GM19324 (cell line): ENCODE measurements at regions not wholly inside any gene's neighbourhood (a gene's known extent, or its start where the extent isn't known, plus 50 kb on each side); places are given as distances from the start of the nearest gene placed in this dataset.

Experiments used
- ATAC-seq: cut with Tn5 transposase; IDR thresholded peaks from one replicate; pipeline ENCODE4 v1.9.1; 2021; ENCODE audit warnings: mild to moderate bottlenecking, moderate library complexity; ENCODE audit not compliant: unreplicated experiment, low FRiP score

GRCh38 chr5:103355579-103355978 is 97.0 kb downstream of the MACIR start:
- no peak for ATAC-seq

GRCh38 chr5:103354446-103354845 is 95.9 kb downstream of the MACIR start:
- ATAC-seq, result no peak

- no peak for ATAC-seq
Measured at GRCh38 chr5:103353581-103353980, 95.0 kb downstream of the MACIR start.

- no peak for ATAC-seq
Measured at GRCh38 chr5:103347716-103348423, 89.3 kb downstream of the MACIR start.

GRCh38 chr5:103346162-103346748 is 87.7 kb downstream of the MACIR start:
- ATAC-seq, result no peak

- no peak for ATAC-seq
Measured at GRCh38 chr5:103345461-103345860, 86.9 kb downstream of the MACIR start.

GRCh38 chr5:103340717-103341388 is 82.3 kb downstream of the MACIR start:
- ATAC-seq, result peak; percentile 85

- no peak for ATAC-seq
Measured at GRCh38 chr5:103340132-103340531, 81.6 kb downstream of the MACIR start.

GRCh38 chr5:103336941-103337340 is 78.4 kb downstream of the MACIR start:
- no peak for ATAC-seq

GRCh38 chr5:103333376-103333775 is 74.8 kb downstream of the MACIR start:
- no peak for ATAC-seq

GRCh38 chr5:103330875-103331274 is 72.3 kb downstream of the MACIR start:
- no peak for ATAC-seq
